Ovary (tissue), 7 donors: ENCODE measurements at regions not wholly inside any gene's neighbourhood (a gene's known extent, or its start where the extent isn't known, plus 50 kb on each side); places are given as distances from the start of the nearest gene placed in this dataset.

Experiments used
- DNase-seq, 5 donors: peaks; one replicate each; pipeline ENCODE4 v3.0.0-alpha.2; 2019 to 2020
- H3K27ac ChIP-seq, 2 donors: fragments of 200-600 bp; one replicate each; pipeline versions ENCODE4 v1.5.1 to v1.8.0; 2019 to 2022
- H3K27me3 ChIP-seq: fragments of 200-600 bp; one replicate; pipeline ENCODE4 v1.8.0; 2022
- H3K36me3 ChIP-seq: fragments of 200-600 bp; sonication (generic); one replicate; pipeline ENCODE4 v1.5.1; 2019
- H3K4me1 ChIP-seq: one replicate; pipeline ENCODE4 v1.8.1; 2013; ENCODE audit warnings: mild to moderate bottlenecking, moderate library complexity; ENCODE audit not compliant: insufficient read depth
- H3K4me3 ChIP-seq: fragments of 200-600 bp; sonication (generic); one replicate; pipeline ENCODE4 v1.5.1; 2017
- H3K9me3 ChIP-seq, 2 donors: fragments of 200-600 bp in 1 of 2; sonication (generic) in 1 of 2; one replicate each; pipeline versions ENCODE4 v1.5.1 to v1.8.1; 2013 to 2019; ENCODE audit warnings: mild to moderate bottlenecking in 1 of 2, moderate library complexity in 1 of 2
- CTCF ChIP-seq, 3 donors: fragments of 450-650 bp in 2 of 3; fragments of 200-600 bp in 1 of 3; IDR thresholded peaks; one replicate each; pipeline versions ENCODE4 v1.5.1 to v1.8.0; 2016 to 2022; ENCODE audit warnings: antibody characterized with exemption in 3 of 3, mild to moderate bottlenecking in 1 of 3
- EP300 ChIP-seq: sonication (generic); formaldehyde crosslinking; IDR thresholded peaks from one replicate; pipeline ENCODE4 v1.6.1; 2017; ENCODE audit warnings: antibody characterized with exemption
- POLR2A ChIP-seq: fragments of 450-650 bp; IDR thresholded peaks from one replicate; pipeline ENCODE4 v1.6.1; 2017; ENCODE audit warnings: antibody characterized with exemption, mild to moderate bottlenecking, moderate library complexity
- WGBS, 3 donors: extraction: QIAGEN DNeasy Blood & Tissue Kit in 1 of 3; methylation state at CpG; one replicate each; pipeline versions ENCODE4 v1.1.5 to v1.1.7; 2013 to 2017; 5-methylcytosine and 5-hydroxymethylcytosine counted together
- intact Hi-C, 4 donors: fragments of 100-400 bp; cut with DNase I; formaldehyde crosslinking; loops; one replicate each; pipeline versions ENCODE4 v1.11.0 to v1.15.1; 2022 to 2023
- donor health status: DM: no; HTN: no; CAD: no; lungs with moderate emphysema.
- donor health status: DM: no; HTN: no; CAD: no.
- donor health status: Bipolar disorder and iron deficiency.
- donor health status: DM: no; HTN: no; CAD: no.
- donor health status: DM: yes; HTN: yes; CAD: no.

GRCh38 chr6:165010556-165011535 is 298.6 kb downstream of the C6orf118 start:
- DNase-seq = no peak
- no peak for TF ChIP-seq CTCF (IDR thresholded peaks at IDR 0.05)
- TF ChIP-seq EP300 = no peak
- no peak for TF ChIP-seq POLR2A
- Histone ChIP-seq H3K27ac (no peak overlapping the region), H3K4me1 (no peaks in the 10 kb centered on the region), H3K9me3 (no peaks in the 10 kb centered on the region), H3K36me3 (no peaks in the 10 kb centered on the region), H3K4me3 (no peak overlapping the region), H3K27me3 (no peaks in the 10 kb centered on the region)
- intact Hi-C loops = no loop called here
- 65 to 76% (median 74%) methylated on average over 5 of the region's 5 CpGs for WGBS, 3 donors

- H3K27ac ChIP-seq = no peak overlapping the region
- intact Hi-C loops = no loop called here
- DNase-seq = no peak
- WGBS, 3 donors = 81 to 92% (median 86%) methylated on average over 4 of the region's 4 CpGs
- H3K4me1 ChIP-seq = no peaks in the 10 kb centered on the region
- TF ChIP-seq EP300 (no peak), CTCF (IDR thresholded peaks at IDR 0.05) (no peak), POLR2A (no peak)
- H3K4me3 ChIP-seq = no peak overlapping the region
- no peaks in the 10 kb centered on the region for H3K36me3 ChIP-seq
- H3K27me3 ChIP-seq = no peaks in the 10 kb centered on the region
- no peaks in the 10 kb centered on the region for H3K9me3 ChIP-seq
These were observed 300.4 kb downstream of the C6orf118 start for GRCh38 chr6:165008971-165009370.

DNA sequence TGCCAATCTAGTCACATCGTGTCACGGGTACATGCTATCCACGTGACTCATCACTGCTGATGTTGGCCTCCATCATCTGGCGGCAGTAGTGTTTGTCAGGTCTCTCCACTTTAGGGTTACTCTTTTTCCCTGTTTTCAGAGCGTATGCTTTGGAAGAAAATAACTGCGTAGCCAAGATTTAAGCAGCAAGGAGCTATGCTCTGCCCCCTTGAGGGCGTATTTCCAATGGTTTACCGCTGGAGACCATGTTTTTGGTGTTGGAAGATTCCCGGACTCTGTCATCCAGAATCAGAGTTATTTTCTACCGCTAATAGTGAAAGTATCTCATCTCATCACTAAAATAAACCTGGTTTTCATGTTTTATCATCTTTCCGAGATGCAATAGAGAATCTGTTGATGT is 306.5 kb downstream of the C6orf118 start:
- Histone ChIP-seq H3K36me3 (no peaks in the 10 kb centered on the region), H3K9me3 (no peaks in the 10 kb centered on the region), H3K27me3 (no peaks in the 10 kb centered on the region), H3K27ac (no peak overlapping the region), H3K4me3 (no peak overlapping the region), H3K4me1 (no peaks in the 10 kb centered on the region)
- intact Hi-C loops = no loop called here
- no peak for DNase-seq
- WGBS, 3 donors = 79 to 84% (median 82%) methylated on average over 11 of the region's 11 CpGs
- TF ChIP-seq EP300 (no peak), CTCF (IDR thresholded peaks at IDR 0.05) (no peak), POLR2A (no peak)

- no peaks in the 10 kb centered on the region for H3K36me3 ChIP-seq
- H3K27ac ChIP-seq = no peak overlapping the region
- H3K27me3 ChIP-seq = no peaks in the 10 kb centered on the region
- no peak for TF ChIP-seq EP300
- H3K9me3 ChIP-seq = no peaks in the 10 kb centered on the region
- WGBS, 3 donors = 85 to 90% (median 88%) methylated on average over 4 of the region's 4 CpGs
- no peak for DNase-seq
- intact Hi-C loops = no loop called here
- H3K4me3 ChIP-seq = no peak overlapping the region
- H3K4me1 ChIP-seq = no peaks in the 10 kb centered on the region
These were observed 307.0 kb downstream of the C6orf118 start for GRCh38 chr6:165002358-165002757.

GRCh38 chr6:165001502-165002157 is 307.8 kb downstream of the C6orf118 start:
- 91 to 94% (median 93%) methylated on average over 25 to 33 of the region's 33 CpGs for WGBS, 3 donors
- no peak for DNase-seq
- no peak overlapping the region for H3K4me3 ChIP-seq
- intact Hi-C loops = no loop called here
- TF ChIP-seq POLR2A (no peak), CTCF (IDR thresholded peaks at IDR 0.05) (no peak), EP300 (no peak)
- H3K27ac ChIP-seq = no peak overlapping the region
- no peaks in the 10 kb centered on the region for H3K4me1 ChIP-seq
- H3K27me3 ChIP-seq = no peaks in the 10 kb centered on the region
- no peaks in the 10 kb centered on the region for H3K9me3 ChIP-seq
- H3K36me3 ChIP-seq = no peaks in the 10 kb centered on the region
